DOHH2 (cell line): ENCODE measurements at regions not wholly inside any gene's neighbourhood (a gene's known extent, or its start where the extent isn't known, plus 50 kb on each side); places are given as distances from the start of the nearest gene placed in this dataset.

ENCODE experiments used
- EZH2phosphoT487 ChIP-seq: fragments of 200-600 bp; sonication (generic); IDR thresholded peaks from 2 replicates; pipeline ENCODE4 v1.6.1; 2017; ENCODE audit warnings: borderline replicate concordance, mild to moderate bottlenecking, antibody characterized with exemption, low read length, moderate library complexity, mixed read lengths
- TF ChIP-seq, protein P1 (sequence below): fragments of 200-600 bp; sonication (generic); IDR thresholded peaks from one replicate; pipeline ENCODE4 v1.5.1; 2014; ENCODE audit warnings: antibody characterized with exemption, mild to moderate bottlenecking, low read depth, low read length; ENCODE audit not compliant: poor library complexity, severe bottlenecking

DNA sequence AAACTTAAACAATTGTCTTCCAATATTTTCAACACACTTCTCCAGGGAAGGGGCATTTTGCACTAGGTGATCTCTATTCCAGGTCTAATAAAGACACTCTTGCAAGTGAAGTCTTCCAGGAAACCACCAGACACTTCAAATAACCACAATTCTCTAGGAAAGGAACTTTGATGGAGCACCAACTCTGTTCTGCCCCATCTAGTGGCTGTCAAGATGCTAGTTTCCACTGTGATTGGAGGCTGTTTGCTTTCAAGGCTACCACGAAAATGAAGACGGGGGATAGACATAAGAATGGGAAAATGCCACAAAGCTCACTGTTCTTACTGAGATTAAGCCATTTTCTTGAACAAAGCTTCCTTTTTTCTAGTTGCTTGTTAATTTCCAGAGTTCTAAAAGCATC lies 100.6 kb upstream of the F9 start:
- TF ChIP-seq, protein P1, sequence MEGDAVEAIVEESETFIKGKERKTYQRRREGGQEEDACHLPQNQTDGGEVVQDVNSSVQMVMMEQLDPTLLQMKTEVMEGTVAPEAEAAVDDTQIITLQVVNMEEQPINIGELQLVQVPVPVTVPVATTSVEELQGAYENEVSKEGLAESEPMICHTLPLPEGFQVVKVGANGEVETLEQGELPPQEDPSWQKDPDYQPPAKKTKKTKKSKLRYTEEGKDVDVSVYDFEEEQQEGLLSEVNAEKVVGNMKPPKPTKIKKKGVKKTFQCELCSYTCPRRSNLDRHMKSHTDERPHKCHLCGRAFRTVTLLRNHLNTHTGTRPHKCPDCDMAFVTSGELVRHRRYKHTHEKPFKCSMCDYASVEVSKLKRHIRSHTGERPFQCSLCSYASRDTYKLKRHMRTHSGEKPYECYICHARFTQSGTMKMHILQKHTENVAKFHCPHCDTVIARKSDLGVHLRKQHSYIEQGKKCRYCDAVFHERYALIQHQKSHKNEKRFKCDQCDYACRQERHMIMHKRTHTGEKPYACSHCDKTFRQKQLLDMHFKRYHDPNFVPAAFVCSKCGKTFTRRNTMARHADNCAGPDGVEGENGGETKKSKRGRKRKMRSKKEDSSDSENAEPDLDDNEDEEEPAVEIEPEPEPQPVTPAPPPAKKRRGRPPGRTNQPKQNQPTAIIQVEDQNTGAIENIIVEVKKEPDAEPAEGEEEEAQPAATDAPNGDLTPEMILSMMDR = no peak
- TF ChIP-seq EZH2phosphoT487 = no peak
